Calu3 (cell line): ENCODE measurements at regions not wholly inside any gene's neighbourhood (a gene's known extent, or its start where the extent isn't known, plus 50 kb on each side); places are given as distances from the start of the nearest gene placed in this dataset.

Experiments used
- BruUV-seq: library from RNA; stranded (reverse); fragments of 400-500 nt; replicated peaks from 2 replicates; lab custom pipeline; 2021; lab: Mats Ljungman, UMichigan
- CTCF ChIA-PET: fragments of 300-600 bp; sonication (Branson Sonifier 250); formaldehyde crosslinking; loops from one replicate; lab custom pipeline; 2022; ENCODE audit warnings: antibody characterized with exemption; lab: Charles Lee
- DNase-seq: peaks from one replicate; pipeline ENCODE4 v3.0.0; 2022
- H3K27ac Mint-ChIP-seq: one replicate; pipeline ENCODE4 v1.8.0; 2022; ENCODE audit warnings: mixed read lengths; ENCODE audit not compliant: unreplicated experiment
- H3K27me3 Mint-ChIP-seq: one replicate; pipeline ENCODE4 v1.8.0; 2022; ENCODE audit warnings: mixed read lengths; ENCODE audit not compliant: unreplicated experiment
- H3K36me3 Mint-ChIP-seq: one replicate; pipeline ENCODE4 v1.8.0; 2022; ENCODE audit warnings: mild to moderate bottlenecking, moderate library complexity, mixed read lengths; ENCODE audit not compliant: insufficient read depth, unreplicated experiment
- H3K4me1 Mint-ChIP-seq: one replicate; pipeline ENCODE4 v1.8.0; 2022; ENCODE audit warnings: mild to moderate bottlenecking, low read depth, mixed read lengths; ENCODE audit not compliant: unreplicated experiment
- H3K4me3 Mint-ChIP-seq: one replicate; pipeline ENCODE4 v1.8.0; 2022; ENCODE audit warnings: mild to moderate bottlenecking, low read depth, moderate library complexity, mixed read lengths; ENCODE audit not compliant: unreplicated experiment
- H3K9me3 Mint-ChIP-seq: one replicate; pipeline ENCODE4 v1.8.0; 2022; ENCODE audit warnings: low read depth, mixed read lengths; ENCODE audit not compliant: unreplicated experiment
- intact Hi-C: fragments of 100-400 bp; cut with micrococcal nuclease; formaldehyde crosslinking; loops from one replicate; pipeline ENCODE4 v1.10.0; 2022; ENCODE audit not compliant: unreplicated experiment
- TF ChIP-seq, protein P1 (sequence below): fragments of 200-600 bp; IDR thresholded peaks from one replicate; pipeline ENCODE4 v1.8.0; 2022; ENCODE audit warnings: antibody characterized with exemption; ENCODE audit not compliant: unreplicated experiment

DNA sequence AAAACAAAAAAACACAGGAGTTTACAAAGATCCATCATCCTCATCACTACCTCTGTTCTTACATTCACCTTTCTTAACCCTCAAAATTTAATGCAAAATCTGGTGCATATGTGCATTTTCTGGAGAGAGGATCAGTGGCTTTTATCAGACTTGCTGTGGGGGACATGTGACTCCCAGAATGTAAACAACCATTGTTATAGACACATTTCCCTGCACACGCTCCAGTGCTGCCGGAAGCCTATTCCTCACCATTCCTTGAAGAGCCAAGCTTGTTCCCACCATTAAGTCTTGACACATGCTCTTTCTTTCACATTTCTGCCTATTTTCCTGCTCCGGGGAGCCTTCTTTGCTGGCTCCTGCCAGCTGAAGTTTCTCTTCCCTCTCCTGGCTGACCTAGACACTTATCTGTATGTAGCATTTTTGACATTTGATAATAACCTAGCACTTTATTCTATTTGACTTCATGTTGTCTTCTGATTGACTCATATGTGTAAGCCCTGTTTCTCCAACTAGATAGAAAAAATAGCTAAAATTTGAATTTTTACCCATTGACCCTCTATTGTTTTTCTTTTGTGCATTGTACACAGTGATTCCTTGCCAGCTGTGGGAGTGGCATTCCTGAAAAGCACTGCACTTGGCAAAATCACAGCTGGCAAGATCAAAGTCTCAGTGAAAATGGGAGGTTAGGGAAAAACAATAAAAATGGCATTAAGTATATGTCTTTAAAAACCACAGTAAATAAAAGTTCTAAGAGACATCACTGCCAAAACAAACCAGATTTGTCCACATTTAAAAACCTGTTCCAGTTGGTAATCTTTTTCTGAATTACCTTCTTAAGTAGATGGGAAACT is 76.8 kb upstream of the CIBAR2 start:
- no peak for DNase-seq
- TF ChIP-seq, protein P1, sequence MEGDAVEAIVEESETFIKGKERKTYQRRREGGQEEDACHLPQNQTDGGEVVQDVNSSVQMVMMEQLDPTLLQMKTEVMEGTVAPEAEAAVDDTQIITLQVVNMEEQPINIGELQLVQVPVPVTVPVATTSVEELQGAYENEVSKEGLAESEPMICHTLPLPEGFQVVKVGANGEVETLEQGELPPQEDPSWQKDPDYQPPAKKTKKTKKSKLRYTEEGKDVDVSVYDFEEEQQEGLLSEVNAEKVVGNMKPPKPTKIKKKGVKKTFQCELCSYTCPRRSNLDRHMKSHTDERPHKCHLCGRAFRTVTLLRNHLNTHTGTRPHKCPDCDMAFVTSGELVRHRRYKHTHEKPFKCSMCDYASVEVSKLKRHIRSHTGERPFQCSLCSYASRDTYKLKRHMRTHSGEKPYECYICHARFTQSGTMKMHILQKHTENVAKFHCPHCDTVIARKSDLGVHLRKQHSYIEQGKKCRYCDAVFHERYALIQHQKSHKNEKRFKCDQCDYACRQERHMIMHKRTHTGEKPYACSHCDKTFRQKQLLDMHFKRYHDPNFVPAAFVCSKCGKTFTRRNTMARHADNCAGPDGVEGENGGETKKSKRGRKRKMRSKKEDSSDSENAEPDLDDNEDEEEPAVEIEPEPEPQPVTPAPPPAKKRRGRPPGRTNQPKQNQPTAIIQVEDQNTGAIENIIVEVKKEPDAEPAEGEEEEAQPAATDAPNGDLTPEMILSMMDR: no peak
- Mint-ChIP-seq H3K27me3 (peaks cover 92% of the 10 kb centered on the region), H3K9me3 (no peaks in the 10 kb centered on the region), H3K4me3 (no peak overlapping the region), H3K36me3 (no peaks in the 10 kb centered on the region), H3K4me1 (no peaks in the 10 kb centered on the region), H3K27ac (no peak overlapping the region)
- BruUV-seq: no TSS peak
- CTCF ChIA-PET: interaction anchor here (0.6 kb wide), 1 partner anchor 539 kb away, joined by 12 read pairs; no protein-coding TSS in a partner anchor
- intact Hi-C loops: no loop called here

DNA sequence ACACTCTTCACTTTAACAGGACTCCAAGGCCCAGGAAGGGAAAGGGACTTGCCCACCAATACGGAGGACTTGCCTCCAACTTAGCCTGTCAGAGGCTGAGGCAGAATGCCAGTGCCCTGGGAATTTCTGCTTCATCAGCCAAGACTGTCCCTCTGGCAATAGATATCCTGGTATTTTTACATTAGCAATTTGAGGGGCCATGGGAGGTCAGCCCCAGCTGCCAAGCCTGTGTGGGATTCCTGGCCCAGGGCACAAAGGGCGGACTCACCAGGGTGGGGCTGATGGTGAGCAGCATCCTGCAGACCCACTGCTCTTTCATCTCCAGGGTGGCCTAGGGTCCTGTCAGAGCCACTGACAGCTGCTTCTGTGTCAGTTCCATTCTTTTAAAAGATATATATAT is 78.3 kb upstream of the CIBAR2 start:
- no TSS peak for BruUV-seq
- no peaks in the 10 kb centered on the region for H3K4me1 Mint-ChIP-seq
- CTCF ChIA-PET: no interaction called here

DNA sequence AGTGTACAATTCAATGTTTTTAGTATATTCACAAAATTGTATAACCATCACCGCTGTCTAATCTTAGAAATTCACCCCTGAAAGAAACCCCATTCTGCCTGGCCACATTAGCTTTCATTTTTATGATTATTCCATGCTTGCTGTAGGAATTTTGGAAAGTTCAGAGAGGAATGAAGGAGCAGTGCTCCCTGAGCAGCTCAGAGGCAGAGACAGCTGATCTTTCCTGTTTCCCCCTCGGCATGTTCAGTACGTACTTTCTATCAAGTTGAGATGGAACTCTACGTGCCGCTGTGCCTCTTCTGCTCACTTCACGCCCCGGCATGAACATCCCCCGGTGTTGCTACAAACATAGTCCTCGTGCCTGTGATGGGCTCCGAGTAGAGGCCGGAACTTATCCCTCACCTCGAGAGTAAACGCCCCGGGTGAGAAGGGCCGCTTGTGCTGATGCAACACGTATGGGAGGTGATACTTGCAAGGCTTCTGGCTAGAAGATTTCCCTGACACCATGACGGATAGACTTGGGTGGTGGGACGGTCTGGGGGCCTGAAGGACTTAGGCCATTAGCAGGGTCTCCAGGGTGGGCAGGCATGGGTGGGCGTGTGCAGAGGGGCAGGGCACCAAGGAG is 79.2 kb upstream of the CIBAR2 start:
- no peaks in the 10 kb centered on the region for H3K4me1 Mint-ChIP-seq
- CTCF ChIA-PET: no interaction called here
- H3K9me3 Mint-ChIP-seq: no peaks in the 10 kb centered on the region
- H3K27ac Mint-ChIP-seq: no peak overlapping the region
- intact Hi-C loops: no loop called here
- H3K27me3 Mint-ChIP-seq: peaks cover 92% of the 10 kb centered on the region
- H3K36me3 Mint-ChIP-seq: no peaks in the 10 kb centered on the region
- H3K4me3 Mint-ChIP-seq: no peak overlapping the region
- no peak for DNase-seq
- TF ChIP-seq, protein P1: no peak
- BruUV-seq: no TSS peak

More for the DNA sequence above, 78.3 kb upstream of the CIBAR2 start:
- no peak for DNase-seq
- H3K36me3 Mint-ChIP-seq: no peaks in the 10 kb centered on the region
- H3K4me3 Mint-ChIP-seq: no peak overlapping the region
- TF ChIP-seq, protein P1: no peak
- H3K9me3 Mint-ChIP-seq: no peaks in the 10 kb centered on the region
- H3K27ac Mint-ChIP-seq: no peak overlapping the region
- peaks cover 92% of the 10 kb centered on the region for H3K27me3 Mint-ChIP-seq
- intact Hi-C loops: no loop called here

GRCh38 chr16:85192238-85193114 is 80.2 kb upstream of the CIBAR2 start:
- Mint-ChIP-seq H3K27me3 (peaks cover 99% of the 10 kb centered on the region), H3K9me3 (no peaks in the 10 kb centered on the region)

More at GRCh38 chr16:85192238-85193114, 80.2 kb upstream of the CIBAR2 start:
- TF ChIP-seq, protein P1: no peak
- intact Hi-C loops: no loop called here
- Mint-ChIP-seq H3K36me3 (no peaks in the 10 kb centered on the region), H3K4me3 (no peak overlapping the region), H3K27ac (no peak overlapping the region), H3K4me1 (no peaks in the 10 kb centered on the region)
- CTCF ChIA-PET: no interaction called here
- BruUV-seq: no TSS peak
- no peak for DNase-seq
